Cardiac fibroblast (primary cell): ENCODE measurements at regions not wholly inside any gene's neighbourhood (a gene's known extent, or its start where the extent isn't known, plus 50 kb on each side); places are given as distances from the start of the nearest gene placed in this dataset.

Source experiments
- DNase-seq, 2 donors: peaks; one replicate each; pipeline versions ENCODE4 v3.0.0 to v3.0.0-alpha.2; 2010; ENCODE audit warnings: low read depth in 2 of 2
- H3K4me3 ChIP-seq, 2 donors: replicated peaks in 1 of 2; 1 replicate in 1 of 2; 2 replicates in 1 of 2; pipeline ENCODE4 v1.5.1; 2011; ENCODE audit warnings: low read depth in 2 of 2, low read length in 2 of 2, mild to moderate bottlenecking in 2 of 2, moderate library complexity in 1 of 2
- TF ChIP-seq, protein P1 (sequence below): IDR thresholded peaks from one replicate; pipeline ENCODE4 v1.5.1; 2011; ENCODE audit warnings: low read depth, mild to moderate bottlenecking, low read length, inconsistent platforms

DNA sequence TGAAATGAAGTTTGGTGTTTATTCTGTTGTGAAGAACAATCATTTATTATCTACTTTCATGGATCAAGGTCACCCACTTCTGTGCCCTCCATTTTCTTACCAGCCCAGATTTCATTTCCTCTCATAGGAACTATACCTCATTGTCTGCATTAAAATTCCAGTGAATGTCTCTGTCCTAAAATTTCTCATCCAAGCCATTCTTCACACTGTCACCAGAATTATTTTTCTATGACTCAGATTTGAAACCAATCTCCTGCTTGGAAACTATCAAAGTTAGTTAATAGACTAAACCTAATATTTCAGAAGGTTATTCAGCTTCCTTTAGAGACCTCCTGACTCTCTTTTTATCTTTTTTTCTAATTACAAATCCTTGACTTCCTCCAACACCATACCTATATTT lies 364.1 kb upstream of the CBLB start:
- TF ChIP-seq, protein P1, sequence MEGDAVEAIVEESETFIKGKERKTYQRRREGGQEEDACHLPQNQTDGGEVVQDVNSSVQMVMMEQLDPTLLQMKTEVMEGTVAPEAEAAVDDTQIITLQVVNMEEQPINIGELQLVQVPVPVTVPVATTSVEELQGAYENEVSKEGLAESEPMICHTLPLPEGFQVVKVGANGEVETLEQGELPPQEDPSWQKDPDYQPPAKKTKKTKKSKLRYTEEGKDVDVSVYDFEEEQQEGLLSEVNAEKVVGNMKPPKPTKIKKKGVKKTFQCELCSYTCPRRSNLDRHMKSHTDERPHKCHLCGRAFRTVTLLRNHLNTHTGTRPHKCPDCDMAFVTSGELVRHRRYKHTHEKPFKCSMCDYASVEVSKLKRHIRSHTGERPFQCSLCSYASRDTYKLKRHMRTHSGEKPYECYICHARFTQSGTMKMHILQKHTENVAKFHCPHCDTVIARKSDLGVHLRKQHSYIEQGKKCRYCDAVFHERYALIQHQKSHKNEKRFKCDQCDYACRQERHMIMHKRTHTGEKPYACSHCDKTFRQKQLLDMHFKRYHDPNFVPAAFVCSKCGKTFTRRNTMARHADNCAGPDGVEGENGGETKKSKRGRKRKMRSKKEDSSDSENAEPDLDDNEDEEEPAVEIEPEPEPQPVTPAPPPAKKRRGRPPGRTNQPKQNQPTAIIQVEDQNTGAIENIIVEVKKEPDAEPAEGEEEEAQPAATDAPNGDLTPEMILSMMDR: no peak
- H3K4me3 ChIP-seq: no peak overlapping the region
- no peak for DNase-seq

DNA sequence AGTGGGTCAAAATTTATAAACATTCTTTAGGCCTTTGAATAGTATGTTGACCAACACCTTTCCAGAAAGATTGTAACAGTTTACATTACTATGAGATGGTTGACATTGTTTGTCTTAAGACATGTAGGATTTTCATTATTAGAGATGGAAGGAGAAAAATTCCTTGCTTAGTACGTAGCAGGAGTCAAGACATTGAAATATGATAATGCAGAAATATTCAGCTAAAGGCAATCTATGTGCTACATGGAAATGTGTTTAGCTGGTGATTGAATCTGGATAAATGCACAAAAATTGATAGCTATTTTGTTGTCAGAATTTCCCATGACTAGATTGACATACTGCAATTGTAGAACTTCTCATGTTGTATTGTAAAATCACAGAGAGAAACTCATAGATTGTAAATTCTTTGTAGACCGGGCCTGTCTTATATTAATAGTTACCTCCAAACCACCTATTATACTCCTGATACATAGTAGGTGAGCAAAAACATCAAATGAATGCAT lies 370.4 kb upstream of the CBLB start:
- DNase-seq: no peak
- TF ChIP-seq, protein P1: no peak
- H3K4me3 ChIP-seq: no peak overlapping the region

DNA sequence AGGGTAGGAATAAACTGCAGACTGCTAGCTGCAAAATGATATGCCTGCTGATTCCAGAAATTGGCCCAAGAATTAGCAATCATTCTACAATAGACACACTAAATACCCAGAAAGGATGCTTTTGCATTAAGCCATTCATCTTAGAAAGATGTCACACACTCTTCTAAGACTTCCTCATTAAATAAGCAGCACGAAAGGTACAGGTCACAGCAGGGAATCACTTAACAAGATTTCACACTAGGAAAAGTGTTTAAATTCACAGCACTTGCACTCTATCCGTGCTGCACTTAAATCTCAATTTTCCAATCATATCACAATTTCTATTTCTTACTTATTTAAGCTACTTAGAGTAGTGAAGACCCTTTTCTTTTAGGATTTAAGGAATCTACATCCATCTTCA lies 372.8 kb upstream of the CBLB start:
- TF ChIP-seq, protein P1: no peak
- no peak overlapping the region for H3K4me3 ChIP-seq
- no peak for DNase-seq

DNA sequence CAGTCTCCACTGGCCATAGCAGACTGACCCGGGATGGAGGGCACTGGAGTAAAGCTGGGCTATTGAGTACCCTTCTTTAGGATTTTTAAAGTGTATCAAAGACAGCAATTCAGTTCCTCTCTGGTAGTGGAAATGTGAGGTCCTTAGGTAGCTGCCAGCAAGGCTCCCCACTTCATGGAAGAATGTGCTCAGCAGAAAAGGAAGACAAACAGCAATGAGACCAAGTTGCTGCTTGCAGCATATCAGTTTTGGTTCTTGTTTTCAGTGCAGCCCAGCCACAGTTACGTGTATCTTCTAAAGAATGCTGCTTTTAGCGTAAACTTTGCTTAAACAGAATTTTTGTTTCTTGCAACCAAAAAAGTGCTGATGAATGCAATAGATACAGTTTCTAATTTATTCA lies 374.0 kb upstream of the CBLB start:
- TF ChIP-seq, protein P1: no peak
- no peak for DNase-seq
- H3K4me3 ChIP-seq: no peak overlapping the region

DNA sequence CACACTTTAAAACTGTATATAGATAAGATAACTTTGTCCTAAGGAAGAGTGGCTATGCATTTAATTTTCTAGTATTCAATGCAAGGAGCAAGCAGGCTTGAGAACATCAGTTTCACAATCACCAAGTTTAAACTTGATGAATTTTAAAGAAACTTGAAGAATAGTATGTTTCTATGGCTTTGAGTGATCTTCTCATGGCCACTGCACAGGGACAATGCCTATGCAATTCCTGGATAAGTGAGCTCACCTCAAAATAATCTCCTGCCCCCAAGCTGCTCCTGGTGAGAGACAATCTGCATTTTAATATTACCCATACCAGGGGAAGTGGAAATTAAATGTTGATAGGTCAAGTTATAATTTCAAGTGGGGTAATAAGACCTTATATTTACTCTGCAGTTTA lies 376.6 kb upstream of the CBLB start:
- TF ChIP-seq, protein P1: no peak
- no peak for DNase-seq

DNA sequence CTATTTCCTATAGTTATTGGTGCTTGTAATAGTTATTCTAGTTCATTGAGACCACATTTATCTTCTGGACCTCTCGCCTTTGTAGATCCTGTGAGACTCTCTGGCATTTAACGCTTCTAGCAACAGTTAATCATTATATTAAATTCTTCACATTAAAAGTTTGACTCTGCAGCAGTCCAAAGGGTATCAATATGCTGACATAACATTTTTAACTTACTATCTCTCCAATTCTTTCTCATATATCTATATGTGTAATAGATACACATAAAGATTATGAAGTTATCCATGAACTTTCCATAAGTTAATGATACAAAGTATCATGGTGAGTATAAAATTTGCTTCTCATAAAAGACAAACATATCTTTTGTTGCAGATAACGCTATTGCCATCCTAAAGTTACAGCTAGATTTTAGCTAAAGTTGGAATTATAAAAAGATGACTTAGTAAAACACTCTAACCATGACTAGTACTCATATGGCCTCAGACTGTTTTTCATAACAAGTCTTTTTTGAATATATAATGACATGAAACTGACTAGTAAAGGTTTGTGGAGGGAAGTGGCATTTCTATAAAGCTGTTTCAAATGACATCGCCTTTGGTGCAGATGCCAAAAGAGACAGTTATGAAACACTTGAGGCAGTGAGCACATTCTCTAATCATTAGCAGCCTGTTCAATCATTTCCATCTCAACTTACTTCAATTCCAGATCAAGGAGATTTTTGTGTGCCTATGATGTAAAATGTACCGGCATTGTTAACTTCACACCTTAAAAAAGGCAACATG lies 379.3 kb upstream of the CBLB start:
- DNase-seq: peak in 1 of 2 donors; percentile 25
- TF ChIP-seq, protein P1: no peak

More for the DNA sequence above, 376.6 kb upstream of the CBLB start:
- H3K4me3 ChIP-seq: no peak overlapping the region

More for the DNA sequence above, 379.3 kb upstream of the CBLB start:
- no peak overlapping the region for H3K4me3 ChIP-seq
